Activated CD4-positive, alpha-beta T cell treated with anti-CD3 and anti-CD28 coated beads, Interleukin-2, Interleukin-6, amounts not matched to agents 100 ng/mL and 50 ng/mL, durations not matched to agents 16 hours and 8 hours (primary cell): ENCODE measurements at regions not wholly inside any gene's neighbourhood (a gene's known extent, or its start where the extent isn't known, plus 50 kb on each side); places are given as distances from the start of the nearest gene placed in this dataset.
"Not testable (repeated sequence)": the region's sequence is repeated elsewhere in the genome, so short reads cannot be mapped to it uniquely, and the experiment has no call there.

Experiments used
- DNase-seq: peaks from one replicate; pipeline ENCODE4 v3.0.0-alpha.2; 2020

GRCh38 chr20:61057443-61058121 is 194.5 kb upstream of the CDH4 start:
- no peak for DNase-seq

- no peak for DNase-seq
These were observed 190.1 kb upstream of the CDH4 start for GRCh38 chr20:61061981-61062380.

- no peak for DNase-seq
These were observed 186.2 kb upstream of the CDH4 start for GRCh38 chr20:61065853-61066252.

GRCh38 chr20:61066526-61066925 is 185.5 kb upstream of the CDH4 start:
- no peak for DNase-seq

- no peak for DNase-seq
These were observed 184.8 kb upstream of the CDH4 start for GRCh38 chr20:61067221-61067620.

GRCh38 chr20:61072398-61072797 is 179.7 kb upstream of the CDH4 start:
- DNase-seq: no peak

- DNase-seq: no peak
These were observed 178.7 kb upstream of the CDH4 start for GRCh38 chr20:61073376-61073775.

- DNase-seq: no peak
These were observed 169.3 kb upstream of the CDH4 start for GRCh38 chr20:61082720-61083119.

- no peak for DNase-seq
These were observed 168.6 kb upstream of the CDH4 start for GRCh38 chr20:61083431-61083830.

- no peak for DNase-seq
These were observed 166.0 kb upstream of the CDH4 start for GRCh38 chr20:61086031-61086430.

- DNase-seq: no peak
These were observed 161.5 kb upstream of the CDH4 start for GRCh38 chr20:61090541-61090940.

- DNase-seq: no peak
These were observed 159.8 kb upstream of the CDH4 start for GRCh38 chr20:61092251-61092650.

GRCh38 chr20:61094581-61094980 is 157.5 kb upstream of the CDH4 start:
- DNase-seq: no peak

- DNase-seq: no peak
These were observed 155.6 kb upstream of the CDH4 start for GRCh38 chr20:61096463-61096862.

- DNase-seq: no peak
These were observed 152.3 kb upstream of the CDH4 start for GRCh38 chr20:61099806-61100205.

- DNase-seq: no peak
These were observed 151.6 kb upstream of the CDH4 start for GRCh38 chr20:61100489-61100888.

GRCh38 chr20:61101321-61101720 is 150.7 kb upstream of the CDH4 start:
- not testable (repeated sequence) for DNase-seq

- DNase-seq: no peak
These were observed 147.8 kb upstream of the CDH4 start for GRCh38 chr20:61104232-61104631.

GRCh38 chr20:61105395-61105794 is 146.7 kb upstream of the CDH4 start:
- no peak for DNase-seq

- DNase-seq: no peak
These were observed 145.6 kb upstream of the CDH4 start for GRCh38 chr20:61106438-61106837.

- DNase-seq: no peak
These were observed 142.7 kb upstream of the CDH4 start for GRCh38 chr20:61109221-61109805.

- no peak for DNase-seq
These were observed 139.5 kb upstream of the CDH4 start for GRCh38 chr20:61112515-61112914.

- no peak for DNase-seq
These were observed 138.3 kb upstream of the CDH4 start for GRCh38 chr20:61113731-61114130.

- no peak for DNase-seq
These were observed 137.4 kb upstream of the CDH4 start for GRCh38 chr20:61114493-61115175.
